HEK293 (cell line): ENCODE measurements at regions not wholly inside any gene's neighbourhood (a gene's known extent, or its start where the extent isn't known, plus 50 kb on each side); places are given as distances from the start of the nearest gene placed in this dataset.
A peak's percentile ranks its signal among the peaks of the same experiment; 100 is the strongest.

Experiments used
- CTCF ChIA-PET: fragments of 350-600 bp; formaldehyde crosslinking; extraction: SDS; loops from one replicate; lab custom pipeline; 2021; ENCODE audit warnings: antibody characterized with exemption; lab: Yijun Ruan, JAX
- POLR2A ChIA-PET: fragments of 300-600 bp; formaldehyde crosslinking; extraction: SDS; loops from one replicate; lab custom pipeline; 2020; ENCODE audit warnings: antibody characterized with exemption, inconsistent platforms; lab: Yijun Ruan, JAX
- H3K27ac ChIP-seq: fragments of 200-500 bp; sonication (Bioruptor generic); 2 replicates; pipeline ENCODE4 v1.5.1; 2014; ENCODE audit warnings: low read depth, low read length, control low read depth, inconsistent platforms; ENCODE audit errors: extremely low read depth
- H3K36me3 ChIP-seq, 2 experiments: fragments of 200-500 bp in 1 of 2; sonication (Bioruptor generic) in 1 of 2; 1 replicate in 1 of 2; 2 replicates in 1 of 2; pipeline ENCODE4 v1.5.1; 2014 to 2017; ENCODE audit warnings: inconsistent platforms in 2 of 2, low read length in 2 of 2; ENCODE audit not compliant: control insufficient read depth in 2 of 2, insufficient read depth in 1 of 2
- H3K4me1 ChIP-seq: fragments of 200-500 bp; sonication (Bioruptor generic); 2 replicates; pipeline ENCODE4 v1.5.1; 2014; ENCODE audit warnings: mild to moderate bottlenecking, low read length, inconsistent platforms; ENCODE audit not compliant: control insufficient read depth, insufficient read depth
- H3K4me3 ChIP-seq: 2 replicates; pipeline ENCODE4 v1.5.1; 2011; ENCODE audit warnings: low read depth, mild to moderate bottlenecking, control low read depth, low read length, moderate library complexity
- H3K9me3 ChIP-seq: fragments of 200-500 bp; sonication (Bioruptor generic); 2 replicates; pipeline ENCODE4 v1.5.1; 2014; ENCODE audit warnings: low read depth, low read length, inconsistent platforms; ENCODE audit not compliant: control insufficient read depth, insufficient read depth
- EGR2 ChIP-seq: fragments of 450-650 bp; formaldehyde crosslinking; IDR thresholded peaks from 2 replicates; pipeline ENCODE4 v1.5.1; 2016; ENCODE audit warnings: low read depth, missing biosample characterization, missing genetic modification characterization
- GFI1B ChIP-seq: fragments of 450-650 bp; formaldehyde crosslinking; IDR thresholded peaks from 2 replicates; pipeline ENCODE4 v1.5.1; 2016; ENCODE audit warnings: missing biosample characterization, missing genetic modification characterization
- HOXA7 ChIP-seq: sonication (generic); formaldehyde crosslinking; IDR thresholded peaks from 2 replicates; pipeline ENCODE4 v1.8.1; 2022; ENCODE audit warnings: missing genetic modification reagents, borderline replicate concordance
- IKZF3 ChIP-seq: fragments of 450-650 bp; IDR thresholded peaks from 2 replicates; pipeline ENCODE4 v1.5.0; 2018; ENCODE audit warnings: missing biosample characterization, mild to moderate bottlenecking, missing genetic modification characterization, moderate library complexity
- REPIN1 ChIP-seq: fragments of 450-650 bp; formaldehyde crosslinking; IDR thresholded peaks from 2 replicates; pipeline ENCODE4 v1.5.1; 2017; ENCODE audit warnings: missing biosample characterization, missing genetic modification characterization, low read depth
- TRIM28 ChIP-seq: IDR thresholded peaks from 2 replicates; pipeline ENCODE4 v1.6.1; 2011; ENCODE audit warnings: low read length, control low read depth, borderline replicate concordance
- ZBTB17 ChIP-seq: fragments of 450-650 bp; formaldehyde crosslinking; IDR thresholded peaks from 2 replicates; pipeline ENCODE4 v1.5.1; 2016; ENCODE audit warnings: missing biosample characterization, missing genetic modification characterization
- ZFHX2 ChIP-seq: fragments of 450-650 bp; formaldehyde crosslinking; conservative IDR thresholded peaks from 2 replicates; pipeline ENCODE4 v1.5.1; 2016; ENCODE audit warnings: missing biosample characterization, missing genetic modification characterization
- ZFP3 ChIP-seq: fragments of 450-650 bp; formaldehyde crosslinking; IDR thresholded peaks from 2 replicates; pipeline ENCODE4 v1.5.1; 2016; ENCODE audit warnings: low read depth, missing biosample characterization, missing genetic modification characterization
- ZNF26 ChIP-seq: fragments of 450-650 bp; formaldehyde crosslinking; IDR thresholded peaks from 2 replicates; pipeline ENCODE4 v1.5.1; 2016; ENCODE audit warnings: missing biosample characterization, missing genetic modification characterization
- ZNF324 ChIP-seq: fragments of 450-650 bp; formaldehyde crosslinking; IDR thresholded peaks from 2 replicates; pipeline ENCODE4 v1.5.1; 2016; ENCODE audit warnings: missing biosample characterization, missing genetic modification characterization
- ZNF335 ChIP-seq: fragments of 450-650 bp; formaldehyde crosslinking; conservative IDR thresholded peaks from 2 replicates; pipeline ENCODE4 v1.5.1; 2016; ENCODE audit warnings: missing biosample characterization, missing genetic modification characterization
- ZNF585B ChIP-seq: fragments of 450-650 bp; formaldehyde crosslinking; IDR thresholded peaks from 2 replicates; pipeline ENCODE4 v1.5.1; 2016; ENCODE audit warnings: missing biosample characterization, missing genetic modification characterization
- ZNF624 ChIP-seq: fragments of 450-650 bp; formaldehyde crosslinking; IDR thresholded peaks from 2 replicates; pipeline ENCODE4 v1.5.1; 2017; ENCODE audit warnings: missing biosample characterization, missing genetic modification characterization
- ZNF639 ChIP-seq: fragments of 450-650 bp; formaldehyde crosslinking; IDR thresholded peaks from 2 replicates; pipeline ENCODE4 v1.5.1; 2016; ENCODE audit warnings: missing biosample characterization, missing genetic modification characterization
- TF ChIP-seq, protein P1 (sequence below): fragments of 450-650 bp; formaldehyde crosslinking; IDR thresholded peaks from 2 replicates; pipeline ENCODE4 v1.5.1; 2016; ENCODE audit warnings: missing biosample characterization, missing genetic modification characterization
- TF ChIP-seq, protein P2 (sequence below): fragments of 450-650 bp; formaldehyde crosslinking; IDR thresholded peaks from 2 replicates; pipeline ENCODE4 v1.5.0; 2017; ENCODE audit warnings: missing biosample characterization, missing genetic modification characterization, borderline replicate concordance

DNA sequence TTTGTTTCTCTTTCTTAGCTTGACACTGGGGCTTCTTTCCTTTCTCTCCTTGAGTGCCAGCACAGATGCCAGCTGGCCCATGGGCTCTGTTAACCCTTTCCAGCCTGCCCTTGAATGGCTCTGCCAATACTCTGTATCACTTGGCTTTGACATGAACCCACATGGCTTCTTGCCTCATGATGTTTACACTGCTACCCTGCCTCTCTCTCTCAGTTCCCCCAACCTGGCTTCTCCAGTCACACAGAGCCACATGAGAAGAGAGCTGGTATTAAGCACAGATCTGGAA, 262.4 kb downstream of the OMA1 start:
- no peak overlapping the region for H3K27ac ChIP-seq
- no peak overlapping the region for H3K4me3 ChIP-seq
- H3K9me3 ChIP-seq, result no peaks in the 10 kb centered on the region
- POLR2A ChIA-PET, result no interaction called here
- peaks cover 6% of the 10 kb centered on the region; the same call in 1 of the 2 replicates for H3K4me1 ChIP-seq
- CTCF ChIA-PET, result no interaction called here
- TF ChIP-seq TRIM28 (no peak), ZNF624 (no peak), GFI1B (no peak), ZNF324 (tag by site-specific recombination) (no peak), IKZF3 (tag by site-specific recombination) (no peak), HOXA7 (CRISPR knock-in tag) (no peak), ZFP3 (tag by site-specific recombination) (no peak), ZNF335 (no peak), ZNF26 (no peak), REPIN1 (no peak), ZNF585B (tag by site-specific recombination) (no peak), ZNF639 (tag by site-specific recombination) (no peak)
- TF ChIP-seq, protein P1, sequence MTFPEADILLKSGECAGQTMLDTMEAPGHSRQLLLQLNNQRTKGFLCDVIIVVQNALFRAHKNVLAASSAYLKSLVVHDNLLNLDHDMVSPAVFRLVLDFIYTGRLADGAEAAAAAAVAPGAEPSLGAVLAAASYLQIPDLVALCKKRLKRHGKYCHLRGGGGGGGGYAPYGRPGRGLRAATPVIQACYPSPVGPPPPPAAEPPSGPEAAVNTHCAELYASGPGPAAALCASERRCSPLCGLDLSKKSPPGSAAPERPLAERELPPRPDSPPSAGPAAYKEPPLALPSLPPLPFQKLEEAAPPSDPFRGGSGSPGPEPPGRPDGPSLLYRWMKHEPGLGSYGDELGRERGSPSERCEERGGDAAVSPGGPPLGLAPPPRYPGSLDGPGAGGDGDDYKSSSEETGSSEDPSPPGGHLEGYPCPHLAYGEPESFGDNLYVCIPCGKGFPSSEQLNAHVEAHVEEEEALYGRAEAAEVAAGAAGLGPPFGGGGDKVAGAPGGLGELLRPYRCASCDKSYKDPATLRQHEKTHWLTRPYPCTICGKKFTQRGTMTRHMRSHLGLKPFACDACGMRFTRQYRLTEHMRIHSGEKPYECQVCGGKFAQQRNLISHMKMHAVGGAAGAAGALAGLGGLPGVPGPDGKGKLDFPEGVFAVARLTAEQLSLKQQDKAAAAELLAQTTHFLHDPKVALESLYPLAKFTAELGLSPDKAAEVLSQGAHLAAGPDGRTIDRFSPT (tag by site-specific recombination), result no peak
- TF ChIP-seq, protein P2, sequence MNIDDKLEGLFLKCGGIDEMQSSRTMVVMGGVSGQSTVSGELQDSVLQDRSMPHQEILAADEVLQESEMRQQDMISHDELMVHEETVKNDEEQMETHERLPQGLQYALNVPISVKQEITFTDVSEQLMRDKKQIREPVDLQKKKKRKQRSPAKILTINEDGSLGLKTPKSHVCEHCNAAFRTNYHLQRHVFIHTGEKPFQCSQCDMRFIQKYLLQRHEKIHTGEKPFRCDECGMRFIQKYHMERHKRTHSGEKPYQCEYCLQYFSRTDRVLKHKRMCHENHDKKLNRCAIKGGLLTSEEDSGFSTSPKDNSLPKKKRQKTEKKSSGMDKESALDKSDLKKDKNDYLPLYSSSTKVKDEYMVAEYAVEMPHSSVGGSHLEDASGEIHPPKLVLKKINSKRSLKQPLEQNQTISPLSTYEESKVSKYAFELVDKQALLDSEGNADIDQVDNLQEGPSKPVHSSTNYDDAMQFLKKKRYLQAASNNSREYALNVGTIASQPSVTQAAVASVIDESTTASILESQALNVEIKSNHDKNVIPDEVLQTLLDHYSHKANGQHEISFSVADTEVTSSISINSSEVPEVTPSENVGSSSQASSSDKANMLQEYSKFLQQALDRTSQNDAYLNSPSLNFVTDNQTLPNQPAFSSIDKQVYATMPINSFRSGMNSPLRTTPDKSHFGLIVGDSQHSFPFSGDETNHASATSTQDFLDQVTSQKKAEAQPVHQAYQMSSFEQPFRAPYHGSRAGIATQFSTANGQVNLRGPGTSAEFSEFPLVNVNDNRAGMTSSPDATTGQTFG (tag by site-specific recombination), result no peak
- no peaks in the 10 kb centered on the region for H3K36me3 ChIP-seq

DNA sequence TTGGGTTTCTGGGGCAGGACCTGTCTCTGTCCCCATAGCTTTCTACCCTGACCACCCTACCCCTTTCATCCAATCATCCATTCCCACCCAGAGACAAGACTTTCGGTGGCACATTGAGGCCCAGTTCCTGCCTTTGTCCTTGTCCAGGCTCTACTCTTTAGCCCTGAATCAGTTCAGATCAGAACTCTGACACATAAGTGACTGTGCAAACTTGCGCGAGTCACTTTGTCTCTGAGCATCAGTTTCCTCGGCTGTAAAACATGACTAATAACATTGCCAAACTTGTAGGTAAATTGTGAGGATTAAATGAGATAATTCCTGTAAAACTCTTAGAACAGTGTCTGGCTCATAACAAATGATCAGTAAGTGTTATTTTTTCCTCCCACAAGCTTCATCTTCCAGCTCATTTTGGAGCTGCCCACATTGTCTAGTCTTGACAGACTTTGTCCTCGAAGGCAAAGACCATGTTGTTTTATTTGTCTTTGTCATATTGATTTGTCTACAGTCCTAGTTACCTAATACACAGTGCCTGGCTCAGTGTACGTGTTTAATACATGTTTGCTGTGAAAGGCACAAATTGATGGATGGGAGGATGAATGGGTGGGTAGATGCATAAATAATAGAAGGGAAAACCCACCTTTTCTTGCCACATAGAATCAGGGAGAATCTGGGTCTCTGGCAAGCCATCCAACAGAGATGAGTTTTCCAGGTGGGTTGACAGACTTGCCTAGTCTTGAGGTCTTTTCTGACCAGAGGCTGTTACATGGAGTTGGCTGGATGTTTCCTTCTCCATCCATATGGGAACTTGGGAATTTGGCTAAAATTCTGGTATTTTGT, 262.9 kb downstream of the OMA1 start:
- no peaks in the 10 kb centered on the region for H3K36me3 ChIP-seq
- no peaks in the 10 kb centered on the region for H3K9me3 ChIP-seq
- POLR2A ChIA-PET, result no interaction called here
- H3K4me3 ChIP-seq, result no peak overlapping the region
- CTCF ChIA-PET, result no interaction called here
- H3K4me1 ChIP-seq, result peaks cover 3% of the 10 kb centered on the region; the same call in 1 of the 2 replicates
- TF ChIP-seq ZBTB17, result no peak
- TF ChIP-seq ZFHX2 (tag by site-specific recombination), result peak; percentile 41; the same call in 1 of the 2 replicates
- peak; percentile 71 for TF ChIP-seq EGR2 (tag by site-specific recombination)
- H3K27ac ChIP-seq, result no peak overlapping the region
